SK-N-SH (cell line): ENCODE measurements at regions not wholly inside any gene's neighbourhood (a gene's known extent, or its start where the extent isn't known, plus 50 kb on each side); places are given as distances from the start of the nearest gene placed in this dataset.

Experiments
- CTCF ChIA-PET: fragments of 300-600, 350-600 bp; formaldehyde crosslinking; extraction: SDS; loops from one replicate; lab custom pipeline; 2021; lab: Yijun Ruan, JAX
- POLR2A ChIA-PET: fragments of 350-600 bp; sonication (Branson Sonifier 250); formaldehyde crosslinking; extraction: SDS; loops from one replicate; lab custom pipeline; 2020; ENCODE audit warnings: antibody characterized with exemption, inconsistent platforms; lab: Yijun Ruan, JAX
- DNase-seq: peaks from one replicate; pipeline ENCODE4 v3.0.0; 2012
- H2AFZ ChIP-seq: fragments of 200-600 bp; sonication (generic); 2 replicates; pipeline ENCODE4 v1.8.1; 2016; ENCODE audit warnings: antibody characterized with exemption, mild to moderate bottlenecking, low read depth
- H3F3A ChIP-seq: fragments of 200-600 bp; sonication (generic); replicated peaks from 2 replicates; pipeline ENCODE3; 2016; ENCODE audit warnings: antibody characterized with exemption, mild to moderate bottlenecking; ENCODE audit not compliant: insufficient read depth
- H3K27ac ChIP-seq, 2 experiments: fragments of 200-500 bp in 1 of 2; fragments of 200-600 bp in 1 of 2; sonication (Bioruptor generic) in 1 of 2; sonication (generic), shearing (Covaris generic) in 1 of 2; 2 replicates each; pipeline versions ENCODE4 v1.5.1 to v1.6.1; 2014 to 2016; ENCODE audit warnings: low read depth in 2 of 2, inconsistent platforms in 1 of 2, low read length in 1 of 2, mild to moderate bottlenecking in 1 of 2, mixed read lengths in 1 of 2
- H3K27me3 ChIP-seq: fragments of 200-600 bp; sonication (generic), shearing (Covaris generic); 2 replicates; pipeline ENCODE4 v1.6.1; 2016; ENCODE audit warnings: mixed run types; ENCODE audit not compliant: insufficient read depth
- H3K36me3 ChIP-seq, 2 experiments: fragments of 200-500 bp in 1 of 2; fragments of 200-600 bp in 1 of 2; sonication (Bioruptor generic) in 1 of 2; sonication (generic) in 1 of 2; replicated peaks in 1 of 2; 2 replicates each; pipeline versions ENCODE3 to v1.5.1; 2014 to 2016; ENCODE audit warnings: low read length in 1 of 2, mild to moderate bottlenecking in 1 of 2; ENCODE audit not compliant: insufficient read depth in 2 of 2, control insufficient read depth in 1 of 2
- H3K4me1 ChIP-seq, 2 experiments: fragments of 200-500 bp in 1 of 2; fragments of 200-600 bp in 1 of 2; sonication (Bioruptor generic) in 1 of 2; sonication (generic), shearing (Covaris generic) in 1 of 2; 2 replicates each; pipeline versions ENCODE4 v1.5.1 to v1.6.1; 2014 to 2016; ENCODE audit warnings: low read depth in 1 of 2, low read length in 1 of 2, mixed run types in 1 of 2; ENCODE audit not compliant: insufficient read depth in 2 of 2, control insufficient read depth in 1 of 2
- H3K4me2 ChIP-seq: fragments of 200-600 bp; sonication (generic), shearing (Covaris generic); 2 replicates; pipeline ENCODE4 v1.6.1; 2017; ENCODE audit warnings: mixed run types
- H3K4me3 ChIP-seq, 2 experiments: fragments of 200-500 bp in 1 of 2; fragments of 200-600 bp in 1 of 2; sonication (Bioruptor generic) in 1 of 2; sonication (generic), shearing (Covaris generic) in 1 of 2; 2 replicates each; pipeline versions ENCODE4 v1.5.1 to v1.8.1; 2014 to 2016; ENCODE audit warnings: low read depth in 2 of 2, inconsistent platforms in 1 of 2, low read length in 1 of 2, mild to moderate bottlenecking in 1 of 2, mixed read lengths in 1 of 2, moderate library complexity in 1 of 2
- H3K79me2 ChIP-seq: fragments of 200-600 bp; sonication (generic); 2 replicates; pipeline ENCODE4 v1.8.1; 2017; ENCODE audit warnings: mild to moderate bottlenecking; ENCODE audit not compliant: insufficient read depth
- H3K9ac ChIP-seq: fragments of 200-600 bp; sonication (generic); 2 replicates; pipeline ENCODE4 v1.6.1; 2017; ENCODE audit warnings: mixed run types
- H3K9me2 ChIP-seq: fragments of 200-600 bp; sonication (generic); 2 replicates; pipeline ENCODE4 v1.6.1; 2017; ENCODE audit warnings: mixed run types
- H3K9me3 ChIP-seq: fragments of 200-600 bp; sonication (generic); 2 replicates; pipeline ENCODE4 v1.6.1; 2017; ENCODE audit warnings: mixed run types, mild to moderate bottlenecking, moderate library complexity
- H4K20me1 ChIP-seq: fragments of 200-600 bp; sonication (generic); 2 replicates; pipeline ENCODE4 v1.6.1; 2017; ENCODE audit warnings: mild to moderate bottlenecking, mixed run types; ENCODE audit not compliant: insufficient read depth
- EP300 ChIP-seq, 2 experiments: IDR thresholded peaks; 2 replicates each; pipeline versions ENCODE4 v1.4.0 to v1.6.1; 2012; ENCODE audit warnings: borderline replicate concordance in 1 of 2, low read depth in 1 of 2, low read length in 1 of 2
- FOXM1 ChIP-seq: IDR thresholded peaks from 2 replicates; pipeline ENCODE4 v1.4.0; 2012; ENCODE audit warnings: low read depth, mild to moderate bottlenecking
- MXI1 ChIP-seq: IDR thresholded peaks from 2 replicates; pipeline ENCODE4 v1.6.1; 2012; ENCODE audit warnings: mild to moderate bottlenecking, low read depth, low read length, improper control_type of control experiment
- NFIC ChIP-seq: IDR thresholded peaks from 2 replicates; pipeline ENCODE4 v1.4.0; 2012; ENCODE audit warnings: borderline replicate concordance
- TAF1 ChIP-seq: IDR thresholded peaks from 2 replicates; pipeline ENCODE4 v1.6.1; 2012; ENCODE audit warnings: low read depth, mild to moderate bottlenecking, low read length, moderate library complexity, borderline replicate concordance
- TCF12 ChIP-seq: IDR thresholded peaks from 2 replicates; pipeline ENCODE4 v1.4.0; 2012
- TEAD4 ChIP-seq: IDR thresholded peaks from 2 replicates; pipeline ENCODE4 v1.4.0; 2012; ENCODE audit warnings: mild to moderate bottlenecking, borderline replicate concordance; ENCODE audit not compliant: insufficient read depth
- YY1 ChIP-seq: IDR thresholded peaks from 2 replicates; pipeline ENCODE4 v1.4.0; 2012; ENCODE audit warnings: low read depth, mild to moderate bottlenecking
- WGBS: methylation state at CpG from one replicate; pipeline ENCODE4 v1.1.6; 2017; ENCODE audit warnings: low lambda C conversion rate; 5-methylcytosine and 5-hydroxymethylcytosine counted together
- TF ChIP-seq, protein P1 (sequence below): IDR thresholded peaks from 2 replicates; pipeline ENCODE4; 2012
- TF ChIP-seq, protein P2 (sequence below): fragments of 200-600 bp; sonication (generic); IDR thresholded peaks from 2 replicates; pipeline ENCODE4 v1.6.1; 2017; ENCODE audit warnings: antibody characterized with exemption, mild to moderate bottlenecking, moderate library complexity
- TF ChIP-seq, protein P3 (sequence below): fragments of 150-350 bp; IDR thresholded peaks from 2 replicates; pipeline ENCODE4 v1.6.1; 2017; ENCODE audit warnings: antibody characterized with exemption, low read length, low read depth, borderline replicate concordance
- TF ChIP-seq, protein P4 (sequence below): fragments of 150-350 bp; IDR thresholded peaks from 2 replicates; pipeline ENCODE4 v1.6.1; 2016; ENCODE audit warnings: mild to moderate bottlenecking, low read depth, low read length
- TF ChIP-seq, protein P5 (sequence below): IDR thresholded peaks from 2 replicates; pipeline ENCODE4 v1.4.0; 2012; ENCODE audit warnings: low read depth

DNA sequence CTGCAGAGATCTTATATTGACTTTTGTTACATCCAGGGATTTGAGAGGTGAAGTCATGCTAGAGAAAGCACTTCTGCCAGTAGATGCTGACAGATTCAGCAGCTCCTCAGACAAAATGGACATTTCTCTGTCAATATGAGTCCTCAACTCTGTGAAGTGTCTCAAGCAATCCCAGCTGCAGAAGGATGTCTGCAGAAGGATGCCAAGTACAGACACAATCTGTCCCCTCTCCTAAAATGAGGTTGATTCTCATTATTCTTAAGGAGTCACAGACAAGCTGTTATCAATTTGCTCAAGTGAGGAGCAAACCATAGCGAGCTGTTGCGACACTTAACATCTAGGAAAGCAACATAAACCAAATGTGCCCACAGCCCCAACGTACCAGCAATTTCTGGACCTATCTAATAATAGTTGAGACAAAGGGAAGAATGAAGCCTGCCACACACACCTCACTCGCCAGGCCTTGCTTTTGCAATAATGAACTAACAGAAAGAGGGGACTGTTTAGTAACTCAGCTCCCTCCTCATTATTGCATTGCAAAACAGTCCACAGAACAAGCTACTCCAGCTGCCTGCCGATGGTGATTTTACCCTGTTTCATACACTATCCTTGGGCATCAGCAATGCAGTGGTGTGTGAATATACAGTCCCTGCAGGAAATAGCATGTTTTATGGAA, 364.2 kb upstream of the PDE4D start:
- no peak overlapping the region for H3K4me3 ChIP-seq
- H3K27me3 ChIP-seq, result no peaks in the 10 kb centered on the region
- H3K9ac ChIP-seq, result no peak overlapping the region
- H3K27ac ChIP-seq, result no peak overlapping the region; a peak in 1 of 4 replicates
- no peak overlapping the region for H3K4me2 ChIP-seq
- POLR2A ChIA-PET, result no interaction called here
- H3K9me3 ChIP-seq, result no peaks in the 10 kb centered on the region
- peak overlapping the region; percentile 20; the same call in 1 of the 2 replicates for H2AFZ ChIP-seq
- no peak for DNase-seq
- no peaks in the 10 kb centered on the region for H3K36me3 ChIP-seq
- H3K4me1 ChIP-seq, result peaks cover 0 to 12% of the 10 kb centered on the region in 2 experiments; a peak in 3 of 4 replicates
- 72% methylated on average over 5 of the region's 5 CpGs for WGBS
- peaks cover 5% of the 10 kb centered on the region for H3F3A ChIP-seq
- no peaks in the 10 kb centered on the region for H3K79me2 ChIP-seq
- no peaks in the 10 kb centered on the region for H4K20me1 ChIP-seq
- CTCF ChIA-PET, result interaction anchor here (0.7 to 1.1 kb wide), 2 partner anchors 30 to 442 kb away, joined by 3 read pairs; partner anchors contain the start of gene DEPDC1B
- TF ChIP-seq MXI1 (no peak), TCF12 (0 out of 2 replicates have a peak, but pooled peaks have one; percentile 29)
- TF ChIP-seq, protein P1, sequence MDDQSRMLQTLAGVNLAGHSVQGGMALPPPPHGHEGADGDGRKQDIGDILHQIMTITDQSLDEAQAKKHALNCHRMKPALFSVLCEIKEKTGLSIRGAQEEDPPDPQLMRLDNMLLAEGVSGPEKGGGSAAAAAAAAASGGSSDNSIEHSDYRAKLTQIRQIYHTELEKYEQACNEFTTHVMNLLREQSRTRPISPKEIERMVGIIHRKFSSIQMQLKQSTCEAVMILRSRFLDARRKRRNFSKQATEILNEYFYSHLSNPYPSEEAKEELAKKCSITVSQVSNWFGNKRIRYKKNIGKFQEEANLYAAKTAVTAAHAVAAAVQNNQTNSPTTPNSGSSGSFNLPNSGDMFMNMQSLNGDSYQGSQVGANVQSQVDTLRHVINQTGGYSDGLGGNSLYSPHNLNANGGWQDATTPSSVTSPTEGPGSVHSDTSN, result peak; percentile 42; the same call in 1 of the 2 replicates
- no peaks in the 10 kb centered on the region for H3K9me2 ChIP-seq

DNA sequence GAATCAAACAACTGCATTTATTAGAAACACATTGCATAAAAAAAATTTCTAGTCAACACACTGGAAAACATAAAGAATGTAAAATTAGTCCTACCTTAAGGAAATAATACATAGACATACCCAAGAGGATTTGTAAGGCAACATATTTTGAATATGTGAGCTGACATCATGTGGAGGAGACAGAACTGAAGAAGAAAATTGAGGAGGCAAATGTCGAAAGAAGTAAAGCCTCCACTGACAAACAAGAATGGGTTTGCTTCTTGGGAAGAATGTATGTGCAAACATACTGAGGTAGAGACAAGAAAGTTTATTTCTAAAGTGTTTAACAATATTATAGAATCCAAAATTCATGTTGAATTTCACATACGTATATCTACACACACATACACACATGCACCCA, 363.0 kb upstream of the PDE4D start:
- CTCF ChIA-PET, result no interaction called here
- Histone ChIP-seq H3K79me2 (no peaks in the 10 kb centered on the region), H2AFZ (no peak overlapping the region), H3F3A (peaks cover 5% of the 10 kb centered on the region), H3K4me2 (no peak overlapping the region), H3K9ac (no peak overlapping the region), H3K9me2 (no peaks in the 10 kb centered on the region), H3K36me3 (no peaks in the 10 kb centered on the region), H4K20me1 (no peaks in the 10 kb centered on the region), H3K9me3 (no peaks in the 10 kb centered on the region), H3K27me3 (no peaks in the 10 kb centered on the region), H3K4me1 (peaks cover 0 to 12% of the 10 kb centered on the region in 2 experiments; a peak in 3 of 4 replicates), H3K27ac (no peak overlapping the region), H3K4me3 (no peak overlapping the region)
- no peak for DNase-seq
- 95% methylated on average over 2 of the region's 2 CpGs for WGBS
- POLR2A ChIA-PET, result no interaction called here
- TF ChIP-seq FOXM1, result no peak

DNA sequence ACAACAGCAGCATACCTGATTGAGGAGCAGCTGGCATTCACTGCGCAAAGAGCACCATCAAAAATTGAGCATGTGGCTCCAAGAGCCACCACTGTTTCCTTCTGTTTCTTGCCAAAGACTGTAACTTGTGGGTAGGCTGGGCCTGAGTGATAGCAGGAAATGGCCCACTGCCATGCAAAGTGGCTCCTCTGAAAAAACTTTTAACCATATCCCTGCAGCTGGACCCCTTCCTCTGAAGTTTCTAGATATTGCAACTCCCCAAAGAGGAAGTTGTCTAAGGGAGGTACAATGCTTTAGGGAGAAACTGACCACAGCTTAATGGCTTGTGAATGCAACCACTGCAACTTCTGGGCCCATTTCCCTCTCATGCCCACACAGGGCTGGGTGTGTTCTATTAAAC, 355.4 kb upstream of the PDE4D start:
- 93% methylated on average over 1 of the region's 1 CpG for WGBS
- no peak overlapping the region for H3K9ac ChIP-seq
- H3K27me3 ChIP-seq, result no peaks in the 10 kb centered on the region
- no peaks in the 10 kb centered on the region for H3K79me2 ChIP-seq
- ChIA-PET POLR2A (no interaction called here), CTCF (no interaction called here)
- H3K4me2 ChIP-seq, result no peak overlapping the region
- no peaks in the 10 kb centered on the region for H3F3A ChIP-seq
- no peaks in the 10 kb centered on the region for H3K9me2 ChIP-seq
- H3K4me1 ChIP-seq, result no peaks in the 10 kb centered on the region
- no peak for TF ChIP-seq NFIC
- TF ChIP-seq TCF12, result no peak
- TF ChIP-seq EP300 (IDR thresholded peaks at IDR 0.05; ENCODE audit: borderline replicate concordance in 1 of 2, low read depth in 1 of 2, low read length in 1 of 2), result no peak
- no peak for TF ChIP-seq TEAD4
- TF ChIP-seq, protein P2, sequence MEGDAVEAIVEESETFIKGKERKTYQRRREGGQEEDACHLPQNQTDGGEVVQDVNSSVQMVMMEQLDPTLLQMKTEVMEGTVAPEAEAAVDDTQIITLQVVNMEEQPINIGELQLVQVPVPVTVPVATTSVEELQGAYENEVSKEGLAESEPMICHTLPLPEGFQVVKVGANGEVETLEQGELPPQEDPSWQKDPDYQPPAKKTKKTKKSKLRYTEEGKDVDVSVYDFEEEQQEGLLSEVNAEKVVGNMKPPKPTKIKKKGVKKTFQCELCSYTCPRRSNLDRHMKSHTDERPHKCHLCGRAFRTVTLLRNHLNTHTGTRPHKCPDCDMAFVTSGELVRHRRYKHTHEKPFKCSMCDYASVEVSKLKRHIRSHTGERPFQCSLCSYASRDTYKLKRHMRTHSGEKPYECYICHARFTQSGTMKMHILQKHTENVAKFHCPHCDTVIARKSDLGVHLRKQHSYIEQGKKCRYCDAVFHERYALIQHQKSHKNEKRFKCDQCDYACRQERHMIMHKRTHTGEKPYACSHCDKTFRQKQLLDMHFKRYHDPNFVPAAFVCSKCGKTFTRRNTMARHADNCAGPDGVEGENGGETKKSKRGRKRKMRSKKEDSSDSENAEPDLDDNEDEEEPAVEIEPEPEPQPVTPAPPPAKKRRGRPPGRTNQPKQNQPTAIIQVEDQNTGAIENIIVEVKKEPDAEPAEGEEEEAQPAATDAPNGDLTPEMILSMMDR, result no peak
- TF ChIP-seq TAF1, result no peak
- TF ChIP-seq, protein P3, sequence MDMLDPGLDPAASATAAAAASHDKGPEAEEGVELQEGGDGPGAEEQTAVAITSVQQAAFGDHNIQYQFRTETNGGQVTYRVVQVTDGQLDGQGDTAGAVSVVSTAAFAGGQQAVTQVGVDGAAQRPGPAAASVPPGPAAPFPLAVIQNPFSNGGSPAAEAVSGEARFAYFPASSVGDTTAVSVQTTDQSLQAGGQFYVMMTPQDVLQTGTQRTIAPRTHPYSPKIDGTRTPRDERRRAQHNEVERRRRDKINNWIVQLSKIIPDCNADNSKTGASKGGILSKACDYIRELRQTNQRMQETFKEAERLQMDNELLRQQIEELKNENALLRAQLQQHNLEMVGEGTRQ, result no peak
- TF ChIP-seq YY1, result no peak
- TF ChIP-seq, protein P4, sequence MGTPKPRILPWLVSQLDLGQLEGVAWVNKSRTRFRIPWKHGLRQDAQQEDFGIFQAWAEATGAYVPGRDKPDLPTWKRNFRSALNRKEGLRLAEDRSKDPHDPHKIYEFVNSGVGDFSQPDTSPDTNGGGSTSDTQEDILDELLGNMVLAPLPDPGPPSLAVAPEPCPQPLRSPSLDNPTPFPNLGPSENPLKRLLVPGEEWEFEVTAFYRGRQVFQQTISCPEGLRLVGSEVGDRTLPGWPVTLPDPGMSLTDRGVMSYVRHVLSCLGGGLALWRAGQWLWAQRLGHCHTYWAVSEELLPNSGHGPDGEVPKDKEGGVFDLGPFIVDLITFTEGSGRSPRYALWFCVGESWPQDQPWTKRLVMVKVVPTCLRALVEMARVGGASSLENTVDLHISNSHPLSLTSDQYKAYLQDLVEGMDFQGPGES, result no peak
- TF ChIP-seq, protein P5, sequence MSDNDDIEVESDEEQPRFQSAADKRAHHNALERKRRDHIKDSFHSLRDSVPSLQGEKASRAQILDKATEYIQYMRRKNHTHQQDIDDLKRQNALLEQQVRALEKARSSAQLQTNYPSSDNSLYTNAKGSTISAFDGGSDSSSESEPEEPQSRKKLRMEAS, result no peak
- DNase-seq, result no peak
- H4K20me1 ChIP-seq, result no peaks in the 10 kb centered on the region
- peaks cover 9% of the 10 kb centered on the region; the same call in 1 of the 2 replicates for H3K9me3 ChIP-seq
- no peak overlapping the region for H2AFZ ChIP-seq
- H3K4me3 ChIP-seq, result no peak overlapping the region
- no peak overlapping the region for H3K27ac ChIP-seq
- no peaks in the 10 kb centered on the region for H3K36me3 ChIP-seq
